SH-SY5Y (cell line): ENCODE measurements at regions not wholly inside any gene's neighbourhood (a gene's known extent, or its start where the extent isn't known, plus 50 kb on each side); places are given as distances from the start of the nearest gene placed in this dataset.

Experiments used
- GATA2 ChIP-seq: IDR thresholded peaks from 2 replicates; pipeline ENCODE4 v1.6.1; 2011; ENCODE audit warnings: mild to moderate bottlenecking, low read depth, low read length
- GATA3 ChIP-seq: IDR thresholded peaks from 2 replicates; pipeline ENCODE4 v1.6.1; 2011; ENCODE audit warnings: low read depth, mild to moderate bottlenecking, low read length, moderate library complexity

DNA sequence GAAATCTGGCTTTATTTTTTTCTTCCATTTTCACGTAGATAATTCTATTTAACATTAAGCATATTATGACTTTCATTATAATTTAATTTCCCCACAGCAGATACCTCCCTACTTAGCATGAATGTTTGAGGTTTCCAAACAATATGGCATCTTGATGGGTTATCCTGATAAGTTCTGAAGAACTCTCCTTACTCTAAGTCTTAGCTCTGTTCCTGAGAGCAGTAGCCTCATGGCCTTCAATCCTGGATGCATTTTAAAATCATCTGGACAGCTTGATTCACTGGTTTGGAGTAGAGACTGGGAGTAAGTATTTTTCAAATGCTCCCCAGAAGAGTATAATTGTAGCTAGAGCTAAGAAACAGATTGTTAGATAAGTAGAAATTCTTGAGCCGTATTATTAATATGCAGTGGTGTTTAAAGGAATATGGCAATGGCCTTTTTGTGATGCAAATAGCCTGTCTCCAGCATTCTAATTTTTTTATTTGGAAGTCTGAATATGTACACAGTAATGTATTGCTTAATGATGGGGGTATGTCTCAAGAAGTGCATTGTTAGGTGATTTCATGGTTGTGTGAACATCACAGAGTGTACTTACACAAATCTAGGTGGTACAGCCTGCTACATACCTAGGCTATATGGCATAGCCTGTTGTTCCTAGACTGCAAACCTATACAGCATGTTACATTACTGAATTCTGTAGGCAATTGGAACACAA, 110.5 kb upstream of the EEF1E1 start:
- TF ChIP-seq GATA2 (no peak), GATA3 (no peak)
